Ovary (tissue), 3 donors: ENCODE measurements at regions not wholly inside any gene's neighbourhood (a gene's known extent, or its start where the extent isn't known, plus 50 kb on each side); places are given as distances from the start of the nearest gene placed in this dataset.

ENCODE experiments used
- POLR2A ChIP-seq: fragments of 450-650 bp; IDR thresholded peaks from one replicate; pipeline ENCODE4 v1.6.1; 2017; ENCODE audit warnings: antibody characterized with exemption, mild to moderate bottlenecking, moderate library complexity
- TF ChIP-seq, protein P1 (sequence below), 3 donors: fragments of 450-650 bp in 2 of 3; fragments of 200-600 bp in 1 of 3; IDR thresholded peaks; one replicate each; pipeline versions ENCODE4 v1.5.1 to v1.8.0; 2016 to 2022; ENCODE audit warnings: antibody characterized with exemption in 3 of 3, mild to moderate bottlenecking in 1 of 3
- donor health status: DM: no; HTN: no; CAD: no.

DNA sequence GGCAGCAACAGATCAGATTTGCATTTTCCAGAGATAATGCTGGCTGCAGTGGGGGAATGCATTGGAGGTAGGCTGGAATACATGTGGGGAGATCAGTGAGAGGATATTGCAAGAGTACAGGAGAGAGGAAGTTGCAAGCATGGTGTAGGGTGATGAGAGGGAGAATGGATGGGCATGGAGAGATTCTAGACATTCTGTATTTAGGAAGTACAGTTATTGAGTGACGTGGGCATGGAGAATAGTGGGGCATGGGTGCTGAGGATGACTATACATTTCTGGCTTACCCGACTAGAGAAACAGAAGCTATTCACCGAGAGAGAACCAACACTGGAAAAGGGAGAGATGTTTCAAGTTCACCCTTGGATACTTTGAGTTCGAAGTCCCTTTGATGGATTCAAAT, 116.9 kb upstream of the SVIL start:
- TF ChIP-seq, protein P1, sequence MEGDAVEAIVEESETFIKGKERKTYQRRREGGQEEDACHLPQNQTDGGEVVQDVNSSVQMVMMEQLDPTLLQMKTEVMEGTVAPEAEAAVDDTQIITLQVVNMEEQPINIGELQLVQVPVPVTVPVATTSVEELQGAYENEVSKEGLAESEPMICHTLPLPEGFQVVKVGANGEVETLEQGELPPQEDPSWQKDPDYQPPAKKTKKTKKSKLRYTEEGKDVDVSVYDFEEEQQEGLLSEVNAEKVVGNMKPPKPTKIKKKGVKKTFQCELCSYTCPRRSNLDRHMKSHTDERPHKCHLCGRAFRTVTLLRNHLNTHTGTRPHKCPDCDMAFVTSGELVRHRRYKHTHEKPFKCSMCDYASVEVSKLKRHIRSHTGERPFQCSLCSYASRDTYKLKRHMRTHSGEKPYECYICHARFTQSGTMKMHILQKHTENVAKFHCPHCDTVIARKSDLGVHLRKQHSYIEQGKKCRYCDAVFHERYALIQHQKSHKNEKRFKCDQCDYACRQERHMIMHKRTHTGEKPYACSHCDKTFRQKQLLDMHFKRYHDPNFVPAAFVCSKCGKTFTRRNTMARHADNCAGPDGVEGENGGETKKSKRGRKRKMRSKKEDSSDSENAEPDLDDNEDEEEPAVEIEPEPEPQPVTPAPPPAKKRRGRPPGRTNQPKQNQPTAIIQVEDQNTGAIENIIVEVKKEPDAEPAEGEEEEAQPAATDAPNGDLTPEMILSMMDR (IDR thresholded peaks at IDR 0.05): no peak
- TF ChIP-seq POLR2A: no peak
